Adrenal gland (tissue), 9 donors: ENCODE measurements at regions not wholly inside any gene's neighbourhood (a gene's known extent, or its start where the extent isn't known, plus 50 kb on each side); places are given as distances from the start of the nearest gene placed in this dataset.

Experiments used
- DNase-seq, 7 donors: peaks; one replicate each; pipeline ENCODE4 v3.0.0-alpha.2; 2019 to 2020
- H3K27ac ChIP-seq, 5 donors: fragments of 200-600 bp; sonication (generic) in 4 of 5; 1 replicate in 3 of 5; 2 replicates in 2 of 5; pipeline versions ENCODE4 v1.5.1 to v1.8.0; 2016 to 2020; ENCODE audit warnings: mild to moderate bottlenecking in 1 of 5
- H3K27me3 ChIP-seq: fragments of 200-600 bp; 2 replicates; pipeline ENCODE4 v1.8.0; 2021
- H3K36me3 ChIP-seq, 2 donors: fragments of 200-600 bp; replicated peaks in 1 of 2; 1 replicate in 1 of 2; 2 replicates in 1 of 2; pipeline versions ENCODE4 v1.5.1 to v1.8.0; 2018 to 2022
- H3K4me1 ChIP-seq, 2 donors: fragments of 200-600 bp; replicated peaks in 1 of 2; 1 replicate in 1 of 2; 2 replicates in 1 of 2; pipeline versions ENCODE4 v1.5.1 to v1.8.0; 2018 to 2021
- H3K4me3 ChIP-seq, 4 donors: fragments of 200-600 bp; sonication (generic) in 3 of 4; one replicate each; pipeline ENCODE4 v1.5.1; 2016 to 2018
- H3K9me3 ChIP-seq, 3 donors: fragments of 200-600 bp; sonication (generic) in 1 of 3; replicated peaks in 1 of 3; 1 replicate in 2 of 3; 2 replicates in 1 of 3; pipeline versions ENCODE4 v1.5.1 to v1.8.0; 2016 to 2021
- POLR2A ChIP-seq, 2 donors: fragments of 450-650 bp; IDR thresholded peaks; one replicate each; pipeline ENCODE4 v1.6.1; 2017; ENCODE audit warnings: antibody characterized with exemption in 2 of 2, mild to moderate bottlenecking in 2 of 2, moderate library complexity in 1 of 2
- WGBS, 4 donors: extraction: QIAGEN DNeasy Blood & Tissue Kit in 2 of 4; methylation state at CpG; one replicate each; pipeline versions ENCODE4 v1.1.5 to v1.1.7; 2013 to 2017; 5-methylcytosine and 5-hydroxymethylcytosine counted together
- intact Hi-C, 2 donors: fragments of 100-400 bp; cut with DNase I; formaldehyde crosslinking; loops; one replicate each; pipeline versions ENCODE4 v1.14.1 to v1.15.0; 2022 to 2023
- TF ChIP-seq, protein P1 (sequence below), 6 experiments: fragments of 450-650 bp in 4 of 6; fragments of 200-600 bp in 2 of 6; sonication (generic) in 1 of 6; IDR thresholded peaks; 1 replicate in 5 of 6; 2 replicates in 1 of 6; pipeline versions ENCODE4 v1.5.1 to v1.8.0; 2016 to 2021; ENCODE audit warnings: antibody characterized with exemption in 6 of 6, mild to moderate bottlenecking in 2 of 6, moderate library complexity in 1 of 6
- donor health status: healthy with polysubstance abuse.
- donor health status: Bipolar disorder and iron deficiency.
- donor health status: DM: yes; HTN: yes; CAD: no.
- donor health status: DM: no; HTN: no; CAD: no.
- donor health status: DM: no; HTN: no; CAD: no.

DNA sequence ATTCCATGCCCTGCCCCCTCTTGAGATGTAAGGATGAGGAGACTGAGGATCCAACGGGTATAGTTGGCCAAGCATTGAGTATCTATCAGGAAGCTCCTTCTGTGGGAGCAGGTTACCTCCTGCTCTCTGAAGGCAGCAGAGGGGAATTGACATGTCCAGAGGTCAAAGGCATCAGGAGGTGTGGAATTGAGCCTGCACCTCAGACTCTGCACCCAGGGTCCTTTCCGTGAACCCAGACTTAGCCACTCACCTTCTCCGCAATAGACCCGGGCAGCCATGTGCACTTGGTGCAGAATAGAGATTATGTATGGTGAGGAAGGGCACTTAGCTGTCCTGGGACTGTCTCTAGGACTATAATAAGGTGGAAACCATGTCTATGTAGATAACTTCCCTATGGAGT, 399.0 kb upstream of the TPM1 start:
- WGBS, 4 donors = 92 to 96% (median 94%) methylated on average over 4 of the region's 4 CpGs
- intact Hi-C loops = no loop called here

GRCh38 chr15:62644216-62644888, 398.2 kb upstream of the TPM1 start:
- TF ChIP-seq, protein P1, sequence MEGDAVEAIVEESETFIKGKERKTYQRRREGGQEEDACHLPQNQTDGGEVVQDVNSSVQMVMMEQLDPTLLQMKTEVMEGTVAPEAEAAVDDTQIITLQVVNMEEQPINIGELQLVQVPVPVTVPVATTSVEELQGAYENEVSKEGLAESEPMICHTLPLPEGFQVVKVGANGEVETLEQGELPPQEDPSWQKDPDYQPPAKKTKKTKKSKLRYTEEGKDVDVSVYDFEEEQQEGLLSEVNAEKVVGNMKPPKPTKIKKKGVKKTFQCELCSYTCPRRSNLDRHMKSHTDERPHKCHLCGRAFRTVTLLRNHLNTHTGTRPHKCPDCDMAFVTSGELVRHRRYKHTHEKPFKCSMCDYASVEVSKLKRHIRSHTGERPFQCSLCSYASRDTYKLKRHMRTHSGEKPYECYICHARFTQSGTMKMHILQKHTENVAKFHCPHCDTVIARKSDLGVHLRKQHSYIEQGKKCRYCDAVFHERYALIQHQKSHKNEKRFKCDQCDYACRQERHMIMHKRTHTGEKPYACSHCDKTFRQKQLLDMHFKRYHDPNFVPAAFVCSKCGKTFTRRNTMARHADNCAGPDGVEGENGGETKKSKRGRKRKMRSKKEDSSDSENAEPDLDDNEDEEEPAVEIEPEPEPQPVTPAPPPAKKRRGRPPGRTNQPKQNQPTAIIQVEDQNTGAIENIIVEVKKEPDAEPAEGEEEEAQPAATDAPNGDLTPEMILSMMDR (IDR thresholded peaks at IDR 0.05) = no peak
- no peak for TF ChIP-seq POLR2A (IDR thresholded peaks at IDR 0.05)

More for the DNA sequence above, 399.0 kb upstream of the TPM1 start:
- TF ChIP-seq, protein P1 (IDR thresholded peaks at IDR 0.05) = no peak
- no peak for TF ChIP-seq POLR2A (IDR thresholded peaks at IDR 0.05)
- Histone ChIP-seq H3K4me3 (no peak overlapping the region), H3K27ac (no peak overlapping the region), H3K9me3 (no peaks in the 10 kb centered on the region), H3K36me3 (no peaks in the 10 kb centered on the region), H3K27me3 (no peaks in the 10 kb centered on the region), H3K4me1 (peaks cover 0 to 6% of the 10 kb centered on the region in 2 donors)
- no peak for DNase-seq

GRCh38 chr15:62644889-62645742, 397.4 kb upstream of the TPM1 start:
- peaks cover 0 to 6% of the 10 kb centered on the region in 2 donors for H3K4me1 ChIP-seq
- H3K9me3 ChIP-seq = no peaks in the 10 kb centered on the region
- intact Hi-C loops = no loop called here
- no peak for DNase-seq
- peak overlapping the region in 1 of 5 donors; percentile 20 for H3K27ac ChIP-seq
- H3K4me3 ChIP-seq = no peak overlapping the region
- WGBS, 4 donors = 82 to 88% (median 85%) methylated on average over 15 of the region's 15 CpGs
- H3K36me3 ChIP-seq = no peaks in the 10 kb centered on the region
- no peaks in the 10 kb centered on the region for H3K27me3 ChIP-seq
- TF ChIP-seq, protein P1 (IDR thresholded peaks at IDR 0.05) = no peak
- TF ChIP-seq POLR2A (IDR thresholded peaks at IDR 0.05) = no peak

More at GRCh38 chr15:62644216-62644888, 398.2 kb upstream of the TPM1 start:
- intact Hi-C loops = no loop called here
- Histone ChIP-seq H3K27me3 (no peaks in the 10 kb centered on the region), H3K36me3 (no peaks in the 10 kb centered on the region), H3K9me3 (no peaks in the 10 kb centered on the region), H3K27ac (no peak overlapping the region), H3K4me1 (peaks cover 0 to 6% of the 10 kb centered on the region in 2 donors), H3K4me3 (no peak overlapping the region)
- WGBS, 4 donors = 79 to 88% (median 85%) methylated on average over 7 of the region's 7 CpGs
- no peak for DNase-seq

DNA sequence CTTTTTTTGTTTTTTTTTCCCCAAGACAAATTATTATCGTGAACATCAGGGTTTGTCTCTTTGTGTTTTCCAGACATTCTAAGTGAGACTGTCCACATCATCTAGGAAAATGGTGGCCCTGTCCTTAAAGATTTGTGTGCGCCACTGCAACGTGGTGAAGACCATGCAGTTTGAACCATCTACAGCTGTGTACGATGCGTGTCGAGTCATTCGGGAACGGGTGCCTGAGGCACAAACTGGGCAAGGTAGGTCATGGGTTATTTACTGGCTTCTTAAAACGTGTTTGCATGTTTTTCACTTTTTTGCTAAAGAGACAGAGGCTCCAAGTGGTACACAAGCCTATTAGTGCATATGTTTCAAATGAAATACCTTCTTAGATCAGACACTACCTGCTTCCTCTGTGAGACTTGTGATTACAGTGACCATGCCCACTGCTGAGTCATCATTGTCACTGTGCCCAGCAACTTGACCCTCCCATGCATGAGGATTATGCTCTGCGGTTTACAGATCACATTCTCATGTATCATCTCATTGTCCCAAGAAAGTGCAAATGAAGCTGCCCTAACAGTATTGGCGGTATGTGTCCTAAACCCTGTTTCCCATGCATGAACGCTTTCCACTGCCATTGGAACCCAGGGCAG, 395.2 kb upstream of the TPM1 start:
- intact Hi-C loops = no loop called here
- H3K4me3 ChIP-seq = no peak overlapping the region
- no peak overlapping the region for H3K27ac ChIP-seq
- TF ChIP-seq, protein P1 (IDR thresholded peaks at IDR 0.05) = no peak
- TF ChIP-seq POLR2A (IDR thresholded peaks at IDR 0.05) = no peak
- H3K27me3 ChIP-seq = no peaks in the 10 kb centered on the region
- H3K9me3 ChIP-seq = no peaks in the 10 kb centered on the region
- peaks cover 0 to 6% of the 10 kb centered on the region in 2 donors for H3K4me1 ChIP-seq
- peak; percentile 70 to 90 (median 81) for DNase-seq
- WGBS, 4 donors = 71 to 81% (median 78%) methylated on average over 12 of the region's 12 CpGs
- no peaks in the 10 kb centered on the region for H3K36me3 ChIP-seq
